CD4-positive, alpha-beta memory T cell (primary cell): ENCODE measurements at regions not wholly inside any gene's neighbourhood (a gene's known extent, or its start where the extent isn't known, plus 50 kb on each side); places are given as distances from the start of the nearest gene placed in this dataset.

Experiments
- CTCF ChIA-PET: fragments of 350-600 bp; sonication (Branson Sonifier 250); formaldehyde crosslinking; loops from one replicate; lab custom pipeline; 2021; ENCODE audit warnings: inconsistent platforms; ENCODE audit not compliant: partially characterized antibody; lab: Charles Lee
- POLR2A ChIA-PET: fragments of 350-600 bp; sonication (Branson Sonifier 250); formaldehyde crosslinking; loops from one replicate; lab custom pipeline; 2021; ENCODE audit not compliant: partially characterized antibody; lab: Charles Lee
- DNase-seq, 5 donors: peaks; one replicate each; pipeline versions ENCODE4 v3.0.0 to v3.0.0-alpha.2; 2020 to 2022; ENCODE audit warnings: mixed read lengths in 1 of 5
- H3K27ac ChIP-seq: one replicate; pipeline ENCODE4 v1.7.0; 2013; ENCODE audit warnings: low read depth, low read length
- H3K27me3 ChIP-seq: 2 replicates; pipeline ENCODE4 v1.7.0; 2013; ENCODE audit warnings: mild to moderate bottlenecking, low read length, moderate library complexity; ENCODE audit not compliant: insufficient read depth
- H3K36me3 ChIP-seq: 2 replicates; pipeline ENCODE4 v1.7.0; 2013; ENCODE audit warnings: mild to moderate bottlenecking, low read length, moderate library complexity; ENCODE audit not compliant: insufficient read depth
- H3K4me1 ChIP-seq: 2 replicates; pipeline ENCODE4 v1.7.0; 2013; ENCODE audit warnings: mild to moderate bottlenecking, low read length, moderate library complexity; ENCODE audit not compliant: insufficient read depth
- H3K4me3 ChIP-seq, 2 donors: one replicate each; pipeline ENCODE4 v1.7.0; 2013; ENCODE audit warnings: low read length in 2 of 2, mild to moderate bottlenecking in 1 of 2
- H3K9me3 ChIP-seq, 2 donors: one replicate each; pipeline ENCODE4 v1.7.0; 2013; ENCODE audit warnings: low read length in 2 of 2, control low read depth in 1 of 2; ENCODE audit not compliant: control insufficient read depth in 1 of 2
- H3K27ac Mint-ChIP-seq, 7 donors: one replicate each; pipeline ENCODE4 v1.8.0; 2020 to 2021; ENCODE audit warnings: mixed read lengths in 7 of 7, mild to moderate bottlenecking in 6 of 7, inconsistent platforms in 3 of 7, moderate library complexity in 3 of 7
- H3K27me3 Mint-ChIP-seq, 2 donors: one replicate each; pipeline ENCODE4 v1.8.0; 2020 to 2021; ENCODE audit warnings: mixed read lengths in 2 of 2
- H3K36me3 Mint-ChIP-seq, 2 donors: one replicate each; pipeline ENCODE4 v1.8.0; 2020 to 2021; ENCODE audit warnings: mixed read lengths in 2 of 2, inconsistent platforms in 1 of 2, mild to moderate bottlenecking in 1 of 2
- H3K4me1 Mint-ChIP-seq, 4 donors: one replicate each; pipeline ENCODE4 v1.8.0; 2020 to 2021; ENCODE audit warnings: mixed read lengths in 4 of 4, mild to moderate bottlenecking in 1 of 4
- H3K4me3 Mint-ChIP-seq, 8 donors: one replicate each; pipeline ENCODE4 v1.8.0; 2020 to 2021; ENCODE audit warnings: mixed read lengths in 8 of 8, mild to moderate bottlenecking in 7 of 8, moderate library complexity in 6 of 8, inconsistent platforms in 3 of 8
- H3K9me3 Mint-ChIP-seq, 8 donors: one replicate each; pipeline ENCODE4 v1.8.0; 2020 to 2021; ENCODE audit warnings: mixed read lengths in 8 of 8, mild to moderate bottlenecking in 5 of 8, inconsistent platforms in 3 of 8, moderate library complexity in 1 of 8
- intact Hi-C: fragments of 100-400 bp; cut with micrococcal nuclease; formaldehyde crosslinking; loops from one replicate; pipeline ENCODE4 v1.15.1; 2023

DNA sequence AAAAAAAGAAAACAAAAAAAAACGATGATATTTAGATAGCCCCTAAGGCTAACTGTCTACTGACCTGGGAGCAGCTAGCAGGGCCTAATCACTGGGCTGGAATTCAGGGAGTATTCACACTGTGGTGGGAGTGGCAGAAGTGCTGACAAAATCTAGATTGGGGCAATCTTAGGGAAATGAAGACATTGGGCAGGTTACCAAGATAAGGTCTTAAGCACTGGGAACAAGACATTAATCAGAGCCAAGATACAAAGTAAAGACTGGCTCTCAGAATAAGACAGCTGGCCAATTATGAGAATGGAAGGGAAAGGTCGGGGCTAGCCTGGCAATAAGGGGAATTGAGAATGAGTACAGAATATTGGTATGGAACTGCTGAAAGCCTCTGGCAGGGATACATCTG lies 100.2 kb upstream of the GRIA3 start:
- no peaks in the 10 kb centered on the region for H3K36me3 Mint-ChIP-seq
- H3K4me3 Mint-ChIP-seq = no peak overlapping the region
- POLR2A ChIA-PET = no interaction called here
- H3K9me3 Mint-ChIP-seq = peaks cover 0 to 4% (median 0%) of the 10 kb centered on the region in 8 donors
- Histone ChIP-seq H3K4me1 (no peaks in the 10 kb centered on the region), H3K4me3 (no peak overlapping the region), H3K27ac (no peak overlapping the region), H3K27me3 (no peaks in the 10 kb centered on the region), H3K36me3 (no peaks in the 10 kb centered on the region), H3K9me3 (no peaks in the 10 kb centered on the region)
- no peaks in the 10 kb centered on the region for H3K27me3 Mint-ChIP-seq
- H3K27ac Mint-ChIP-seq = no peak overlapping the region
- intact Hi-C loops = no loop called here
- CTCF ChIA-PET = no interaction called here
- H3K4me1 Mint-ChIP-seq = no peaks in the 10 kb centered on the region
- no peak for DNase-seq

DNA sequence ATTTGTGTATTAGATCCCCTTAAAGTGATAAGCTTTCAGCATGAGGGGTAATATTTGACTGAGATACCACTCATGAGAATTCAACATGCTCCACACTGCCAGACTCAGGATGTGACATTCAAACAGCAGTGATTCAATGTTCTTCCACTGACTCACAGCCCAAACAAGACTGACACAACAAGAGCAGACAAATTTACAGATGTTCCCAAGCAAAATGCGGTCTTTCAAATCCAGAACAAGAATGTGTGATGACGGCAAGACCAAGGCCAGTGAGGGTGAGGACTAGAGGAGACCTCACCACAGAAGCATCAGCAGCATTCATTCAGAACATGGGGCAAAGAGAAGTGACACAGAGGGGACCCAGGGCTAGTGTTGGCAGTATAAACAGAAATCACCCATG lies 99.3 kb upstream of the GRIA3 start:
- Mint-ChIP-seq H3K36me3 (no peaks in the 10 kb centered on the region), H3K4me1 (no peaks in the 10 kb centered on the region), H3K27me3 (no peaks in the 10 kb centered on the region), H3K4me3 (no peak overlapping the region), H3K9me3 (peaks cover 0 to 4% (median 0%) of the 10 kb centered on the region in 8 donors), H3K27ac (no peak overlapping the region)
- no peak overlapping the region for H3K4me3 ChIP-seq
- no peaks in the 10 kb centered on the region for H3K9me3 ChIP-seq
- POLR2A ChIA-PET = no interaction called here
- DNase-seq = no peak
- CTCF ChIA-PET = no interaction called here
- H3K4me1 ChIP-seq = no peaks in the 10 kb centered on the region
- H3K36me3 ChIP-seq = no peaks in the 10 kb centered on the region
- no peaks in the 10 kb centered on the region for H3K27me3 ChIP-seq
- intact Hi-C loops = no loop called here
- H3K27ac ChIP-seq = no peak overlapping the region

DNA sequence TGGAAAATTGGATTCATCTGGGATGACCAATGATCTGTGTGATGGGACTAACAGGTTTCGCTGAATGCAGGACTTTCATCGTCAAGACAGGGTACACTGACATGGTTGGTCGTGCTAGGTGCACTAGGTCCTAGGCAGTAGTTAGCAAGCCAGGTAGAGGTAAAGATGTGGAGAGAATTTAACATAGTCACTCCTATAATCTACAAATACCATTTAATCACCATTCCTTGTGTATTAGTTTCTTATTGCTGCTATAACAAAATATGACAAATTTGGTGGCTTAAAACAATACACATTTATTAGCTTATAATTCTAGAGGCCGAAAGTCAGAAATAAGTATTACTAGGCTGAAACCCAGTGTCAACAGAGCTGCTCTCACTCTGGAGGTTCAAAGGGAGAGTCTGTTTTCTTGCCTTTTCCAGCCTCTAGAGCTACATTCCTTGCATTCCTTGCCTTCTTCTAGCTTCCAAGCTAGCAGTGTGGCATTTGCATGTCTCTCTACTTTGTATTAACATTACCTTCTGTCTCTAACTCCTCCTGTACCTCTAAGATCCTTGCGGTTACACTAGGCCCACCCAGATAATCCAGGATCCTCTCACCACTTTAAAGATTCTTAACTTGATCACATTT lies 98.7 kb upstream of the GRIA3 start:
- Histone ChIP-seq H3K4me3 (no peak overlapping the region), H3K36me3 (no peaks in the 10 kb centered on the region), H3K9me3 (no peaks in the 10 kb centered on the region), H3K4me1 (no peaks in the 10 kb centered on the region), H3K27ac (no peak overlapping the region), H3K27me3 (no peaks in the 10 kb centered on the region)
- ChIA-PET CTCF (no interaction called here), POLR2A (no interaction called here)
- Mint-ChIP-seq H3K27me3 (no peaks in the 10 kb centered on the region), H3K9me3 (peaks cover 0 to 4% (median 0%) of the 10 kb centered on the region in 8 donors), H3K27ac (no peak overlapping the region), H3K4me3 (no peak overlapping the region), H3K4me1 (no peaks in the 10 kb centered on the region), H3K36me3 (no peaks in the 10 kb centered on the region)
- intact Hi-C loops = no loop called here
- DNase-seq = no peak

DNA sequence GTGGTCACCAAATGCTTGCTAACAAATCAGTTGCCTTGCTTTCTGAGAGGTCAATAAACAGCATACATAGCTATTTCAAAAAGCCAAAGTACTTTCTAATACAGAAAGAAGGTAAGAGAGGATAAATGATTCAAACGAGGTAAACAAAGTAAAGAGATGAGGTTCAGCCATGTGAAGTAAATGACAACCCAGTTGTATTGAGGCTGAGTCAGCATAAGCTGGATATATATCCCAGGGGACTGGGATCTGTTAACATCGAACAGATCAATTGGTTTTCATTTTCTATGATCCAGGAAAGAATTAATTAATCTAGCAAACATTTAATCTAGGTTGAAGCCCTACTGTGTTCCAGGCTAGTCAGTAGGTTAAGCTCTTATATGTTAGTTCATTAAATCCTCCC lies 97.3 kb upstream of the GRIA3 start:
- Histone ChIP-seq H3K9me3 (no peaks in the 10 kb centered on the region), H3K27ac (no peak overlapping the region), H3K27me3 (no peaks in the 10 kb centered on the region), H3K4me1 (no peaks in the 10 kb centered on the region), H3K4me3 (no peak overlapping the region), H3K36me3 (no peaks in the 10 kb centered on the region)
- Mint-ChIP-seq H3K27ac (no peak overlapping the region), H3K36me3 (no peaks in the 10 kb centered on the region), H3K4me3 (no peak overlapping the region), H3K4me1 (no peaks in the 10 kb centered on the region), H3K27me3 (no peaks in the 10 kb centered on the region), H3K9me3 (peaks cover 0 to 4% (median 0%) of the 10 kb centered on the region in 8 donors)
- POLR2A ChIA-PET = no interaction called here
- CTCF ChIA-PET = no interaction called here
- intact Hi-C loops = no loop called here
- DNase-seq = no peak

DNA sequence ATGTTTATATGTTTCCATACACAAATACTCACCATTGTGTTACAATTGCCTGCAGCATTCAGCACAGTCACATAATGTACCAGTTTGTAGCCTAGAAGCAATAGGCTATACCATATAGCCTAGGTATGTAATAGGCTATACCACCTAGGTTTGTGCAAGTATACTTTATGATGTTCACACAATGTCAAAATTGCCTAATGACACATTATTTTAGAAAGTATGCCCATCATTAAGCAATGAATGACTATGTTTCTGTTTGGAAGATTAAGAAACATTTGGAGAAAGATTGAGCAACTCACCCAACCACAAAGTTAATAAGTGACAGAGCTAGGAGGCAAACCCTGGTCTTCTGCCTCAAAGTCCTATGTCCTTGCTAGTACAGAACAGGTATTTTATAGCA lies 96.8 kb upstream of the GRIA3 start:
- no peak overlapping the region for H3K27ac Mint-ChIP-seq
- no peaks in the 10 kb centered on the region for H3K27me3 Mint-ChIP-seq
- Histone ChIP-seq H3K36me3 (no peaks in the 10 kb centered on the region), H3K27me3 (no peaks in the 10 kb centered on the region), H3K27ac (no peak overlapping the region), H3K4me3 (no peak overlapping the region), H3K9me3 (no peaks in the 10 kb centered on the region), H3K4me1 (no peaks in the 10 kb centered on the region)
- intact Hi-C loops = no loop called here
- CTCF ChIA-PET = no interaction called here
- H3K36me3 Mint-ChIP-seq = no peaks in the 10 kb centered on the region
- peaks cover 0 to 4% (median 0%) of the 10 kb centered on the region in 8 donors for H3K9me3 Mint-ChIP-seq
- POLR2A ChIA-PET = no interaction called here
- H3K4me1 Mint-ChIP-seq = no peaks in the 10 kb centered on the region
- H3K4me3 Mint-ChIP-seq = no peak overlapping the region
- DNase-seq = no peak

DNA sequence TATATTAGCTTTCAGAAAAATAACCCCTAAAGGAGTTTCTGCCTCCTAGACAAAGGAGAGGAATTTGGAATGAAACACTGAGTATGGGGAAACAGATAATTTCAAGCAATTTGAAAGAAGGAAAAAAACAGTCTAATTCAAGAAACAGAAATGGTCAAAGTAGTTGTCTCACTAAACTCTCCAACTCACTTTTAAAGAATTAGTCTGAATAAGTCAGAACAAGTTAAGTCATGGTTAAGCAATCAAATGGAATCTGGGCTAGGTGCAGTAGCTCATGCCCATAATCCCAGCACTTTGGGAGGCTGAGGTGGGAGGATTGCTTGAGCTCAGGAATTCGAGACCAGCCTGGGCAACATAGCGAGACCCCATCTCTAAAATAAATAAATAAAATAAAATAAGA lies 95.7 kb upstream of the GRIA3 start:
- ChIA-PET CTCF (no interaction called here), POLR2A (no interaction called here)
- no peak for DNase-seq
- no peaks in the 10 kb centered on the region for H3K36me3 Mint-ChIP-seq
- no peak overlapping the region for H3K27ac ChIP-seq
- H3K4me1 Mint-ChIP-seq = no peaks in the 10 kb centered on the region
- intact Hi-C loops = no loop called here
- no peaks in the 10 kb centered on the region for H3K27me3 ChIP-seq
- no peak overlapping the region for H3K4me3 ChIP-seq
- H3K27me3 Mint-ChIP-seq = no peaks in the 10 kb centered on the region
- no peaks in the 10 kb centered on the region for H3K36me3 ChIP-seq
- no peaks in the 10 kb centered on the region for H3K4me1 ChIP-seq
- H3K9me3 ChIP-seq = no peaks in the 10 kb centered on the region
- no peak overlapping the region for H3K27ac Mint-ChIP-seq
- H3K4me3 Mint-ChIP-seq = no peak overlapping the region
- H3K9me3 Mint-ChIP-seq = peaks cover 0 to 4% (median 0%) of the 10 kb centered on the region in 8 donors

DNA sequence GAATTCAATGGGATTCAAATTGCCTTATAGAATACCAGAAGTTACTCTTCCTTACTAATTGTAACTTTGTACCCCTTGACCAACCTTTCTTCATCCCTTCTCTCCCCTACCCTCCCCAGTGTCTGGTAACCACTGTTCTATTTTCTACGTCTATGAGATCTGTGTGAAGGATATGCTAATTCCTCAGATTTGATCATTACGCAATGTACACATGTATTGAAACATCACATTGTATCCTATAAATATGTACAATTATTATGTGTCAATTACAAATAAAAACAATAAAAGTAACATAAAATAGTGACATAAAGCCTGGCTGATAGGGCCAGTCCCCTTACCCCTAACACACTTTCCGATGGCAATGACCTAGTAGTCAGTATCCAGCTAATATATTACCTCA lies 95.1 kb upstream of the GRIA3 start:
- Mint-ChIP-seq H3K36me3 (no peaks in the 10 kb centered on the region), H3K4me3 (no peak overlapping the region)

DNA sequence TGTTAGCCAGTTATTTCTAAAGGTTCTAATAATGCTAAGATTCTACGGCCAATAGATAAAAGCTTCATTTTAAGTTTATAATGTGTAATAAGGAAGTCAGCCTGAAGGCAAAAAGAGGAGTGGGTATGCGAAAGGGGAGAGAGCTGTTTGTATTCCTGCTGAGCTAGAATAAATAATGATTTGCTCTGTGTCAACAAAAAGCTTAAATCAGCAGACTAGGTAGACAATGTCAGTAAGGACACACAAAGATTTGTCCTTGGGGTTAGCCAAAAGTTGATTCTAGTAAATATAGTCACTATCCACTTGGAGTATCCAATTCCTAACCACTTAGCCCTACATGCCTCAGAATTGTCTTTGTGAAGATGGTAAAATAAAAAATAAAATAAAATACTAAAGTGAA lies 90.3 kb upstream of the GRIA3 start:
- intact Hi-C loops = no loop called here
- no peak for DNase-seq
- Mint-ChIP-seq H3K4me3 (no peak overlapping the region), H3K4me1 (no peaks in the 10 kb centered on the region), H3K36me3 (no peaks in the 10 kb centered on the region), H3K27me3 (no peaks in the 10 kb centered on the region), H3K27ac (no peak overlapping the region), H3K9me3 (peaks cover 0 to 2% (median 0%) of the 10 kb centered on the region in 8 donors)
- Histone ChIP-seq H3K4me3 (no peak overlapping the region), H3K9me3 (no peaks in the 10 kb centered on the region), H3K27me3 (no peaks in the 10 kb centered on the region), H3K36me3 (no peaks in the 10 kb centered on the region), H3K4me1 (no peaks in the 10 kb centered on the region), H3K27ac (no peak overlapping the region)
- ChIA-PET CTCF (no interaction called here), POLR2A (no interaction called here)

More for the DNA sequence above, 95.1 kb upstream of the GRIA3 start:
- Mint-ChIP-seq H3K9me3 (peaks cover 0 to 4% (median 0%) of the 10 kb centered on the region in 8 donors), H3K27me3 (no peaks in the 10 kb centered on the region), H3K4me1 (no peaks in the 10 kb centered on the region), H3K27ac (no peak overlapping the region)
- Histone ChIP-seq H3K4me3 (no peak overlapping the region), H3K27ac (no peak overlapping the region), H3K27me3 (no peaks in the 10 kb centered on the region), H3K36me3 (no peaks in the 10 kb centered on the region), H3K9me3 (no peaks in the 10 kb centered on the region), H3K4me1 (no peaks in the 10 kb centered on the region)
- ChIA-PET CTCF (no interaction called here), POLR2A (no interaction called here)
- DNase-seq = no peak
- intact Hi-C loops = no loop called here
